Keratinocyte (primary cell): ENCODE measurements at regions not wholly inside any gene's neighbourhood (a gene's known extent, or its start where the extent isn't known, plus 50 kb on each side); places are given as distances from the start of the nearest gene placed in this dataset.

ENCODE experiments used
- DNase-seq: peaks from one replicate; pipeline ENCODE4 v3.0.0-alpha.2; 2011; ENCODE audit warnings: low read depth, missing footprints, low spot score
- FAIRE-seq: peaks from 2 replicates; lab custom pipeline; 2011; peaks lifted over from hg19 to GRCh38; lab: Jason Lieb, UNC
- H2AFZ ChIP-seq: 2 replicates; pipeline ENCODE4 v1.6.0; 2012; ENCODE audit warnings: low read length, control low read depth, inconsistent platforms; ENCODE audit not compliant: control insufficient read depth
- H3K27ac ChIP-seq: 2 replicates; pipeline ENCODE4 v1.5.1; 2011; ENCODE audit warnings: low read length; ENCODE audit not compliant: control insufficient read depth, insufficient read depth
- H3K27me3 ChIP-seq: 3 replicates; pipeline ENCODE4 v1.6.0; 2011; ENCODE audit warnings: low read length; ENCODE audit not compliant: control insufficient read depth, insufficient read depth; ENCODE audit errors: extremely low read depth
- H3K36me3 ChIP-seq, 2 experiments: 2 replicates in 1 of 2; 3 replicates in 1 of 2; pipeline ENCODE4 v1.5.1; 2011; ENCODE audit warnings: low read length in 2 of 2, mild to moderate bottlenecking in 1 of 2; ENCODE audit not compliant: control insufficient read depth in 2 of 2, insufficient read depth in 2 of 2; ENCODE audit errors: extremely low read depth in 1 of 2
- H3K4me1 ChIP-seq: 3 replicates; pipeline ENCODE4 v1.5.1; 2011; ENCODE audit warnings: low read length; ENCODE audit not compliant: control insufficient read depth, insufficient read depth; ENCODE audit errors: extremely low read depth
- H3K4me2 ChIP-seq: 3 replicates; pipeline ENCODE4 v1.6.0; 2011; ENCODE audit warnings: low read depth, low read length; ENCODE audit not compliant: control insufficient read depth, insufficient read depth; ENCODE audit errors: extremely low read depth
- H3K4me3 ChIP-seq, 3 experiments: fragments of 200-600 bp in 1 of 3; sonication (generic) in 1 of 3; 2 replicates in 2 of 3; 3 replicates in 1 of 3; pipeline ENCODE4 v1.5.1; 2011 to 2016; ENCODE audit warnings: low read length in 3 of 3, mild to moderate bottlenecking in 3 of 3, control low read depth in 2 of 3, inconsistent platforms in 1 of 3, low read depth in 1 of 3, mixed read lengths in 1 of 3, mixed run types in 1 of 3, moderate library complexity in 1 of 3; ENCODE audit not compliant: control insufficient read depth in 2 of 3, insufficient read depth in 2 of 3; ENCODE audit errors: extremely low read depth in 1 of 3
- H3K79me2 ChIP-seq: 2 replicates; pipeline ENCODE4 v1.6.0; 2012; ENCODE audit warnings: low read length; ENCODE audit not compliant: control insufficient read depth, insufficient read depth
- H3K9ac ChIP-seq: 3 replicates; pipeline ENCODE4 v1.6.0; 2011; ENCODE audit warnings: low read length; ENCODE audit not compliant: control insufficient read depth, insufficient read depth; ENCODE audit errors: extremely low read depth
- H3K9me1 ChIP-seq: 3 replicates; pipeline ENCODE4 v1.6.0; 2011; ENCODE audit warnings: low read length; ENCODE audit not compliant: control insufficient read depth, insufficient read depth; ENCODE audit errors: extremely low read depth
- H3K9me3 ChIP-seq: 2 replicates; pipeline ENCODE4 v1.5.1; 2012; ENCODE audit warnings: low read depth, low read length; ENCODE audit not compliant: control insufficient read depth
- H4K20me1 ChIP-seq: 3 replicates; pipeline ENCODE4 v1.6.0; 2011; ENCODE audit warnings: low read length; ENCODE audit not compliant: control insufficient read depth, insufficient read depth; ENCODE audit errors: extremely low read depth
- EZH2 ChIP-seq: IDR thresholded peaks from one replicate; pipeline ENCODE4 v1.6.1; 2012; ENCODE audit warnings: inconsistent platforms, mild to moderate bottlenecking, low read length, moderate library complexity
- dilution Hi-C: fragments of 300-500 bp; cut with MboI; formaldehyde crosslinking; loops from one replicate; pipeline ENCODE4 v1.7.0; 2020; ENCODE audit warnings: low sequenced_read_pairs; ENCODE audit not compliant: extremely low pct_ligation_motif_present
- TF ChIP-seq, protein P1 (sequence below), 3 experiments: IDR thresholded peaks in 1 of 3; conservative IDR thresholded peaks in 1 of 3; optimal IDR thresholded peaks in 1 of 3; 2 replicates in 2 of 3; 3 replicates in 1 of 3; pipeline versions ENCODE3 to v1.5.1; 2011; ENCODE audit warnings: low read length in 3 of 3, mild to moderate bottlenecking in 3 of 3, moderate library complexity in 2 of 3, control low read depth in 1 of 3, inconsistent platforms in 1 of 3; ENCODE audit not compliant: insufficient read depth in 2 of 3; ENCODE audit errors: extremely low read depth in 1 of 3

GRCh38 chr16:79672524-79672923 is 72.0 kb upstream of the MAF start:
- dilution Hi-C loops: no loop called here
- H4K20me1 ChIP-seq: no peaks in the 10 kb centered on the region
- peak; percentile 17 for FAIRE-seq

DNA sequence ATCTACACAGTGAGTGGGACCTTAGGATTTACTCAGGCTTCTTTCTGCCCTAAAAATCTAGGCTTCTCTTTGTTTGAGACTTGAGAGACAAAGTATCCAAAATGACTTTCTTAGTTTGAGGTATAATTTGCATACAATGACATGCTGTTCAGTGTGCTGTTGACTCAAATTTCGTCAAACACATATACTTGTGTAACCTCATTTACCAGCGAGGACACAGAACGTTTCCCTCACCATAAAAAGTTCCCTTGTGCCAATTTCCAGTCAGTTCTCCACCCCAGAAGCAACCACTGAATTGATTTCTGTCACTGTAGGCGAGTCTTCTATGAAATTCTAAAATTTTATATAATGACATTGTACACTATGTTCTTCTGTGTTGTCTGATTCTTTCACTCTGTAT is 68.0 kb upstream of the MAF start:
- FAIRE-seq: no peak
- H3K27me3 ChIP-seq: no peaks in the 10 kb centered on the region
- H3K4me2 ChIP-seq: no peak overlapping the region
- no peak overlapping the region for H3K4me3 ChIP-seq
- H3K9me1 ChIP-seq: no peaks in the 10 kb centered on the region
- H4K20me1 ChIP-seq: no peaks in the 10 kb centered on the region
- dilution Hi-C loops: no loop called here
- H3K4me1 ChIP-seq: peaks cover 10% of the 10 kb centered on the region
- H3K9me3 ChIP-seq: no peaks in the 10 kb centered on the region
- H2AFZ ChIP-seq: no peak overlapping the region
- TF ChIP-seq, protein P1, sequence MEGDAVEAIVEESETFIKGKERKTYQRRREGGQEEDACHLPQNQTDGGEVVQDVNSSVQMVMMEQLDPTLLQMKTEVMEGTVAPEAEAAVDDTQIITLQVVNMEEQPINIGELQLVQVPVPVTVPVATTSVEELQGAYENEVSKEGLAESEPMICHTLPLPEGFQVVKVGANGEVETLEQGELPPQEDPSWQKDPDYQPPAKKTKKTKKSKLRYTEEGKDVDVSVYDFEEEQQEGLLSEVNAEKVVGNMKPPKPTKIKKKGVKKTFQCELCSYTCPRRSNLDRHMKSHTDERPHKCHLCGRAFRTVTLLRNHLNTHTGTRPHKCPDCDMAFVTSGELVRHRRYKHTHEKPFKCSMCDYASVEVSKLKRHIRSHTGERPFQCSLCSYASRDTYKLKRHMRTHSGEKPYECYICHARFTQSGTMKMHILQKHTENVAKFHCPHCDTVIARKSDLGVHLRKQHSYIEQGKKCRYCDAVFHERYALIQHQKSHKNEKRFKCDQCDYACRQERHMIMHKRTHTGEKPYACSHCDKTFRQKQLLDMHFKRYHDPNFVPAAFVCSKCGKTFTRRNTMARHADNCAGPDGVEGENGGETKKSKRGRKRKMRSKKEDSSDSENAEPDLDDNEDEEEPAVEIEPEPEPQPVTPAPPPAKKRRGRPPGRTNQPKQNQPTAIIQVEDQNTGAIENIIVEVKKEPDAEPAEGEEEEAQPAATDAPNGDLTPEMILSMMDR (optimal IDR thresholded peaks at IDR 0.05 in 1 of 3, IDR thresholded peaks at IDR 0.05 in 1 of 3, conservative IDR thresholded peaks at IDR 0.05 in 1 of 3; ENCODE audit: extremely low read depth in 1 of 3, insufficient read depth in 2 of 3, low read length in 3 of 3): no peak
- TF ChIP-seq EZH2: no peak
- H3K9ac ChIP-seq: no peak overlapping the region
- H3K79me2 ChIP-seq: no peaks in the 10 kb centered on the region
- no peaks in the 10 kb centered on the region for H3K36me3 ChIP-seq
- no peak overlapping the region for H3K27ac ChIP-seq
- no peak for DNase-seq

More at GRCh38 chr16:79672524-79672923, 72.0 kb upstream of the MAF start:
- no peak for DNase-seq
- H3K36me3 ChIP-seq: no peaks in the 10 kb centered on the region
- no peak overlapping the region for H2AFZ ChIP-seq
- TF ChIP-seq EZH2: no peak
- TF ChIP-seq, protein P1 (optimal IDR thresholded peaks at IDR 0.05 in 1 of 3, IDR thresholded peaks at IDR 0.05 in 1 of 3, conservative IDR thresholded peaks at IDR 0.05 in 1 of 3; ENCODE audit: extremely low read depth in 1 of 3, insufficient read depth in 2 of 3, low read length in 3 of 3): no peak
- H3K27ac ChIP-seq: no peak overlapping the region
- no peak overlapping the region for H3K4me2 ChIP-seq
- H3K27me3 ChIP-seq: no peaks in the 10 kb centered on the region
- H3K4me1 ChIP-seq: no peaks in the 10 kb centered on the region
- no peak overlapping the region for H3K9ac ChIP-seq
- no peaks in the 10 kb centered on the region for H3K79me2 ChIP-seq
- H3K9me3 ChIP-seq: no peaks in the 10 kb centered on the region
- H3K4me3 ChIP-seq: no peak overlapping the region
- H3K9me1 ChIP-seq: no peaks in the 10 kb centered on the region
